Breast epithelium (tissue), 3 donors: ENCODE measurements at regions not wholly inside any gene's neighbourhood (a gene's known extent, or its start where the extent isn't known, plus 50 kb on each side); places are given as distances from the start of the nearest gene placed in this dataset.

Source experiments
- POLR2A ChIP-seq: fragments of 450-650 bp; IDR thresholded peaks from one replicate; pipeline ENCODE4 v1.6.1; 2016; ENCODE audit warnings: antibody characterized with exemption, mild to moderate bottlenecking, moderate library complexity
- POLR2AphosphoS5 ChIP-seq, 3 donors: sonication (generic); formaldehyde crosslinking; IDR thresholded peaks; one replicate each; pipeline ENCODE4 v1.6.1; 2017; ENCODE audit warnings: antibody characterized with exemption in 3 of 3

- no peak for TF ChIP-seq POLR2A
- no peak for TF ChIP-seq POLR2AphosphoS5 (IDR thresholded peaks at IDR 0.05)
Measured at GRCh38 chr5:157976429-157976828, 117.5 kb upstream of the CLINT1 start.
